ENCODE measurements at regions not wholly inside any gene's neighbourhood (a gene's known extent, or its start where the extent isn't known, plus 50 kb on each side); places are given as distances from the start of the nearest gene placed in this dataset.

DNA sequence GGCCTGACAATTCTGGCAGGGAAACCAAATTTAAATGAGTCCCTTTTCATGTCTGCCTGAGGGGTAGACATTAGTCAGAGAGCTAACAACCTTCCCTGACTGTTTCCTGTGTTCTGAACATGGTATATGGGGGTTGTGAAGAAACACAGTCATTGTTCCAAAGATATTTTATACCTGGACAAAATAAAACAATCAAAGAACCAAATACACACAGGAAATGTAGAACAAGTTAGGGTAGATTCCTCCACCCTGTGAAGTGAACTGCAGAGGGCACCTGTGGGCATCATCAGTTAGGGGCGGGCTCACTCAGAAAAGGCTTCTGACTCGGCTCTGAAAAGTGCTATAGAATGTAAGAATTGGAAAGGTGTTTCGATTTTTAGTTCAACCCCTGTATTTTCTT lies 231.9 kb upstream of the CADM1 start:
- no peak for DNase-seq

DNA sequence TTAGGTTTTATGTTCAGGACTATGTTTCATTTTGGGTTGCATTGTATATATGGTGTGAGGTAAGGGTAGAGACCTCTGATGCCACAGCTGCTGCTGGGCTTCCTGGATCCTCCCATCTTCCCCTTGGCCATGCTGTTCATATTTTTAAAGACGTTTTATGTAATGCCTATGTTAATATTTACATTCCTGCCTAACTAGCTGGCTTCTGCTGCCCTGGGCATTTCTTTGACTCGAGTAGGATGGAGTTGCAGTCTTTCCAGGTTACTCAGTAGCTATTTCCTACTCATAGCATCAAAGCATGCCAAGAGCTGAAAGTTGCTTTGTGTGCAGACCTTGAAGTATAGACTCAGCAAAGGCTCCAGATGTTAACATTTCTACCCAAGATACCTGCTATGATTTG lies 220.5 kb upstream of the CADM1 start:
- DNase-seq: no peak

DNA sequence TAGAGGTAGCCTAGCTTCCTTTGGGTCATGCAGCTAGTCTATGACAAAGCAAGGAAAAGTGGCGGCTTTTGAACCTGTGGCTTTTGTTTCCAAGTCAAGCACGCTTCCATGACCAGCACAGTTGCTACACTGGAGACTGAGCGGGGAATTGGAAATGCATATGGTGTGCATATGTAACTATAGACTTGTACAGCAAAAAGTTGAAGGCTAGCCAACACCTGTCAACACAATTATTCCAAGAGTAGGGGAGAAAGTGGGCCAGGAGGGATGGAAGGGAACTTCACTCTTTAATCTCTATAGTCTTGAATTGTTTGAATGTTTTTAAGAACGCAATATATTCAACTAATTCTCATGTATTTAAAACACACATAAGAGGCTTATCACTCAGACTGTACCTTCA lies 218.5 kb upstream of the CADM1 start:
- no peak for DNase-seq

DNA sequence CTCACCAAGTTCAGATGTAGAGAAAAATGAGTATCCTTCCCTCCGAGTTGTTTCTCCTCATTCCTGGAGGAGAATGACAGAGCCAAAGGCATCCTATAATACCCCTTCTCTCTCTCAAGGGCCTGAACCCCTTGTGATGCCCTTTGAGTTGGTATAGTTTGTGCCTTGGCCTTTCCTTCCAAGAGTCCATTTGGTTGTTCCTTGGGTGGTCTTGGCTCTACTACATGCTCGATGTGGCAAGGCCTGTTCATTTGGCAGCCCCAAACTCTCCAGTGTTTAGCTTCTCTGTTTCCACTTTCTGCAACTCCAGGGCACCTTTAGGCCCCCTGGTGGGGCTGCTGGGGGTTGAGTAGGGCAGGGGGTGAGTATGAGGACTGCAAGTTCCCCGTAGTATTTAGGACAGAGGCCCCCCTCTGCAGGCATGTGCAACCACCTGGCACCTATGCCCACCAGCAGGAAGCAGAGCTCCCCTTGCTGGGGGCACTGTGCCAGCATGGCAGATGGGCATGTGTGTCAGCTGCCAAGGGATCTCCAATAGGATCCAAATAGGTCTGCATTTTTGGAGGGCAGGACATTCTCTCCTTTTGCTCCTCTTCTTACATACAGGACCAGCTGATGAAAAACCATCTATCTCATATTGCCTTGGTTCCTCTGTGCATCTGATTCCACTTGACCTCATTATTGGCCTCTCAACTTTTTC lies 217.2 kb upstream of the CADM1 start:
- peak; percentile 36 for DNase-seq

DNA sequence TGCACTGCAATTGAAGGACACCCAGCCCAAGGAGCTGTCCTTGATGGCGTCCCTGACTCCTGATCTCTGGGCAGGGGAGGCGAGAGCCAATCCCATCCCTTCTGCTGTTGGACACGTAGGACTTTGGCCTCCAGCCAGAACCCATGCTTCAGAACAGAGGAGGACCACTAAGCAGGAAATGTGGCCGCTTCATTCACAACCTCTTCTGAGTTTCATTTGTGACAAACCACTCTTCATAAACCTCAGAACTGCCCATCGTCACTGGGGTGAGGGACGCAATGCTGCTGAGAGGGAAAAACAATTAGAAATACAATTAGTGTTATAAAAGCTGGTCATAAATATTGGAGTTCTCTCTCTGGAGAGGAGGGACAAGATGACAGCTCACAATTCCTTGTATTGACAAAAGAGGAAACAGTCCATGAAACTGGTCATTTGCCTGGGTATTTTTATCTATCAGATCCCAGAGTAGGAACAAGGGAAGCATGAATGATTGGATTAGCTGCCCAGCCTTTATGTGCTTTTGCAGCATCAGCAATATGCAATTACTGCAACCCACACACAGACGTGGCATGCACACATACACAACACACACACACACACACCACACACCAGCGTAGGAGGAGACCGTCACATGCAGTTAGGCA lies 216.5 kb upstream of the CADM1 start:
- no peak for DNase-seq

DNA sequence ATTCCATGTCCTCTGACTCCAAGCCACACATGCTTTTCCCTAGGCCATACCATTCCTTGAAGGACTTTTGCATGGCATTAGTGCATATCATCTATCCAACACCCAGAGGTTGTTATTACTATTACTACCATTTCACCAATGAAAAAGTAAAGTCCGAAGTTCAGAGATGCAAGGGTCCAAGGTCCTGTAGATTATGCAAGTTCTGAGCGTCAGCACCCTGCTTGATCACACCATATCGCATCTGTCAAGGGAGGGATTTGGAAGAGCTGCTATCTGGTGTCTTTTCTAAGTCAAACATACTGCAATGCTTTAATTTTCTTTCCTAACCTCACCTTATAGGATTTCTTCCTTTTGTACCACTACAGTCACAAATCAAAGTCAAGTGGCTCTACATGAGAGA lies 214.7 kb upstream of the CADM1 start:
- no peak for DNase-seq

DNA sequence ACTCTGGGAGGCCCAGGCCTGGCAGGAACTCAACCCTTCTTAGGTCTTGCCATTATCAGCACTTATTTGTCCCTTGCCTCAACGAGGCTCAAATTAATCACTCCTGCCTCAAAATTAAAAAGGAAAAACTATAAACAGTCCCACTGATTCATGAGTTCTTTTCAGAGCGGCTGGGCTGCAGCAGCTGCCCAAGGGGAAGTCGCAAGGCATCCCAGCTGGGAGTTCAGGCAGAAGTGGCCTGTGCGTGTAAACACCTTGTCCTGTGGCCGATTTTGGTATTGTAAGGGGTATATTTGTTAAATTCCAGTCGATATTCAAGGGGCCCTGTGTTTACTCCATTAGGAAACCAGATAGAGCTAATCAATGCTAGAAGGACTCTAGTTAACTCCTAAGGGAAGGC lies 213.9 kb upstream of the CADM1 start:
- no peak for DNase-seq

DNA sequence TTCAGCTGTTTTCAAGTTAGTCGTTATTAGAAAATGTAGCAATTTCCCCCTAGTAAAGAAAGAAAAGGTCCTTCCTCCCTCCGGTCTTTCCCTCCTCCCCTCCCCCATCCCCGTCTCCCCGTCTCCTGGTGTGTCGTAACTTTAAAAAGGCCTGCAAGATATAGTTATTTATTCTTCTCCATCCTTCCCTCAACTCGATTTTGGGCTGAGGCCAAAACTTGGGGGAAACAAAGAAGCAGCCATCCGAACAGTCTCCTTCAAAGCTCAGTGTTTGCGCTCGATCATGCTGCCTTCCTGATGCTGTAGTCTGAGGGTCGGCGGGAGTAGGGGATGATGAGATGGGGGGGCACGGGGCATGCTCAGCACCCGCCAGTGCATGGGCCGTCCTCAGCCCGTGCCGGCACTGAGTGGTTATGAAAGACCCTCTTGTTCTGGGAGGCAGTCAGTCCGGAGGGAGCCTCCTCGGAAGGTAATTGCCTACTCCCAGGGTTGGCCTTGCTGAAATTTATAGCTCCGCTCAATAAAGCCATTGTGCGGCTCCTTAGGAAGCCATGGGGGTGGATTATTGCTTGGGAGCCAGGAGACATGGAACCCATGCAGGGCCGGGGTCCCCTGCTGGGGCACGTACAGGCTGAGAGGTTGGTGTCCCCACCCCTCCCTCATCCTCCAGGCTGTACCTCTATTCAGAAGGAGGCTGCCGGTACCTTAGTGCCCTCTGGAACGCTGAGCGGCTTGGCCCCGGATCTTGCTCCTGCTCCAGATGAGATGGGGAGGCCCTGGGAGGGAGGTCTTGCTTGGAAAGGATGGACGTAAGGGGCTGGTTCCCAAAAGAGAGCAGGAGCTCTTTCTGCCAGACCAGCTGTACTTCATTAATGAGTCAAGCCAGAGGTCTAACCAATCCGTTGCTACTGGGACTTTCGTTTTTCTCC lies 212.7 kb upstream of the CADM1 start:
- no peak for DNase-seq

DNA sequence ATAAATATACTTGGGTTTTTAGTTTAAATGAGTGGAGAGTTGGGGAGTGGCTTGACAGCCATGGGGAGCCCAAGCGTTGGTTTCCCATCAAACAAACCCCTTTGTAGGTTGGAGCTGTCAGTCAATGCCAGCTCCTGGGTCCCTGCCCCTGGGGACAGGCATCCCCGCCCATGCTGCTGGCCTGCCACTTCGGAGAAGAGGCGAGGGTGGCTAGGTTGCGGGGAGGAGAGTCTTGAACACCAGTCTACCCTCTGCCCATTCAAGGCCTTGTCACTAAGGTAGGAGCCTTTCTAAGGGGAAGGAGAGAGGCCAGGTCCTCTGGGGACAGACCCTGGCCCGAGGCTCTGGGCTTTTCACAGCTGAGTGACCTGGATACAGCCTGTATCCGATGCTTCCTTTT lies 211.9 kb upstream of the CADM1 start:
- no peak for DNase-seq

DNA sequence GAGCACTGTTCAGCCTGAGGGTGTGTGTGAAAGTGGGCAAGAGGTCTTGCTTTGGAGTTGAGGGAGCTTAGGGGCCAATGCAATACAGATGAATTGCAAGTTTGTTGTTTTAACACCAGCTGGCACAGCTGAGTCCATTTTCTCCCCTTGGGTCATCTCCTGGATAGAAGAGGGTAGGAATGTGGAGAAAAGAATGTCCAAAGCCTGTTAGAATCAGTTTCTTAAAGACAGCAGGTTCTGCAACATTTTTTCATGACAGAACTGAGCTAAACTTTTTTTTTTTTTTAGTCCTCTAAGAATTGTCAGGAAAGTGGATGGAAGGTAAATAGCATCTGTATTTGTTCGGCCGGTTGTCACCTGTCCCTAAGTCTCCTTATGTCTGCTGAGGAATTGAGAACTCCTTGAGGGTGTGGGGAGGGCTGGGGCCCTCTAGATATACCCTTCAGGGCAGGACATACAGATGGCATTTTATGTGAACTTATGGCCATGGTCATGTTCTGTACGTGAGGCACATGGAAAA lies 211.1 kb upstream of the CADM1 start:
- peak; percentile 2 for DNase-seq

DNA sequence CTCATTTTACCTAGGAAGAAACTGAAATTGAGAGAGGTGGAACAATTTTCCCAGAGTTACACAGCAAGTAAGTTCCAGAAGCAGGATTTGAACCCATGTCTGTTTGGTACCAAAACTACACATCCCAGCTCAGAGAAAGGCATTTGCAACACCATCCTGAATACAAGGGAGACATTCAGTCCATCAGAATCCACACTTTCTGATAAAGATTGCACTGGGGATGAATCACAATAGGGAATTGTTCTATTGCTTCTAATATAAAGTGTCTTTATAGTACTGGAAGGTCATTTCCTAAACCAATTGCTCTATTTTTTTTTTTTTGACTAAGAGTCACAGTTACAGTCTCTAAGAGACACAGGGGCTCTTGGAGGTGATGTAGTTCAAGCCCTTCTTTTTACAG lies 208.1 kb upstream of the CADM1 start:
- no peak for DNase-seq

DNA sequence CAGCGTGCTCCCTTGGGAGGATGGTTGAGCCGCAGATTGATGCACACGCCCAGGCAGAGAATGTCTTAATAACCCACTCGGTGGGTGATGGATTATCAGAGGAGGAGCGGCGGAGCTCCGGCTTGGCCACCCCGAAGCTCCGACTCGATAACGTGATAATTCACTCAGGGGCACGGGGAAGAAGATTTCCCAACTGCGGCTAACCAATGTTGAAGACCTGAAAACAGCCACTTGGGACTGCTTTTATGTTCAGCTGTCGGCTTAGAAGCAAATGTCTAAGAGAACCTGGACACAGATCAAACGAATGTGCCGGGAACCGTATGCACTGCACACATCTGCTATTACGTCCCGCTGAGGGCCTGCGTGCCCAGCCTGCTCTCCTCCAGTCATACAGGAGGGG lies 206.8 kb upstream of the CADM1 start:
- no peak for DNase-seq

DNA sequence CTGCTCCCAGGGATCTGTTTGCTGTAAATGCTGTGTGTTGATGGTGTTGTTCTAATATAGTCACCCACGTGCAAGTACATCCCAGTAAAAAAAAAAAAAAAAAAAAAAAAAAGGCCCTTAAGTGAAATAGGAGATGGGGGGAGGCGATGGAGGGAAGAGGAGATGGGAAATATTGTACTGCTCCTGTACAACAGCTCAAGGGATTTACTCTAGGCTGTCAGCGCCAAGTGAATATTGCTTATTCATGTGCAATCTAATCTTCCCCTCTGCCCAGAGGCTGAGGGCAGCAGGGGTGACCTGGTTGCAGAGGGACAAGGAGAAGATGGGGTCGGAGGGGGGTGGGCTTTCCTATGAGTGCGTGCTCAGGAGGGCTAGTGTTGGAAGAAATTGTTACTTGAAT lies 206.2 kb upstream of the CADM1 start:
- no peak for DNase-seq

DNA sequence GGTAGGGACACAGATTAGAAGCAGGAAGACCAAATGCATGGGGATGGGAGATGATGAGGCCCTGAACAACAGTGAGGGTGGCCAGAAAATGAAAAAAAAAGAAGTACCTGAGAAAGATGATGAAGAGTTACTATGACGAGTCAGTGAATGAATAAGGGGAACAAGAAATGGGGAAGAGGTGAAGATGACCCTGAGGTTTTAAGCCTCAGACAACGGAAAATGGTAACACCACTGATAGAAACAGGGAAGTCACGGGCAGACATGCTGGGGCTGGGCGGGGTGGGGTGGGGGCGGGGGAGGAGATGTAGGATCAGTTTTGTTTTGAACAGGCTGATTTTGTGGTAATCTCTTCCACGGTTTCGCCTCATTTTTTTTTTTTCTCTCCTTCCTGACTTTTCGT lies 205.1 kb upstream of the CADM1 start:
- DNase-seq: no peak

DNA sequence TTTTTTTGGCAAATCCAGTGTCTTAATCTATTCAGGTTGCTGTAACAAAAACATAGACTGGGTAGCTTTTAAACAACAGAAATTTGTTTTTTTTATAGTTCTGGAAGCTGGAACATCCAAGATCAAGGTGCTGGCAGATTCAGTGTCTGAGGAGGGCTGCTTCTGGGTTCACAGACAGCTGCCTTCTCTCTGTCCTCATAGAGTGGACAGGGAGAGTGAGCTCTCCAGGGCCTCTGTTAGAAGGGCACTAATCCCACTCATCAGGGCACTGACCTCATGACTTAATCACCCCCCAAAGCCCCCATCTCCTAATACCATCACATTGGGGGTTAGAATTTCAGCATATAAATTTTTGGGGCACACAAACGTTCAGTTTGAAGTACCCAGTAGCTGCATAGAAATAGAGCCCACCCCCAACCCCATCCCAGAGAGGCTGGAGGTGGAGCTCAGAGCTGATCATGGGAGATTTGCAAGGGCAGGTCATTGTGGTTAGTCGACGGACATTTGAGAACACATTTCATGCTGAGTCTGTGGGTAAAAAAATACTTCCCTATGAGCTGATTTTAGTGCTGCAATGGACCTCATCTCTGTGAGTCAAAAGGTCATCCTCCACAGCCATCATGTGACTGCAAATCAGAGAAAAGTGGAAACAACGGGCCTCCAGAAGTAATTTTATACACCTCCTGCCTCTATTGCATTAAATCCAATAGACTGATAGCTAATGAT lies 203.1 kb upstream of the CADM1 start:
- DNase-seq: no peak

DNA sequence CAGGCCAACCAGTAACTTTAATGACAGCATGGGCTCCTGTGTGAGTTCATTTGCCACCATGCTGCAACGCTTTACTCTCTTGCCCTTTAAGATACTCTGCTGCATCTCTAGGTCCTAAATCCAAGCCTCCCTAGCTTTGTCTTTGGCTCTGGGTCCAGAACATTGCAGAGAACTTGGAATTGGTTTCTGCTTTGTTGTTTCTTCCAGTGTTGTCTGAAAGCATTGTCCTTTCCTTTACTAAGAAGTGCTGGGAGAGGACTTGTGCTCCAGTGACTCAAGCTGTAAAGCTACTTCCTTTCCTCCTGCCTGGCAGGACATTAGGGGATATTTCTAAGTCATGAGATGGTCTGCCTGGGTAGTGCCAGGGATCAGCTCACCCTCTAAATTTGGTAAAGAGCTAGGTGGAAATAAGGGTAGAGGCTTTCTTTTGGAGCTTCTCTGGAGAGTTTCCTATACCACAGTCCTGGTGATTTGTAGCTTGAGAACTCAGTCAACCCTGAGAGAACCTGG lies 202.5 kb upstream of the CADM1 start:
- no peak for DNase-seq

DNA sequence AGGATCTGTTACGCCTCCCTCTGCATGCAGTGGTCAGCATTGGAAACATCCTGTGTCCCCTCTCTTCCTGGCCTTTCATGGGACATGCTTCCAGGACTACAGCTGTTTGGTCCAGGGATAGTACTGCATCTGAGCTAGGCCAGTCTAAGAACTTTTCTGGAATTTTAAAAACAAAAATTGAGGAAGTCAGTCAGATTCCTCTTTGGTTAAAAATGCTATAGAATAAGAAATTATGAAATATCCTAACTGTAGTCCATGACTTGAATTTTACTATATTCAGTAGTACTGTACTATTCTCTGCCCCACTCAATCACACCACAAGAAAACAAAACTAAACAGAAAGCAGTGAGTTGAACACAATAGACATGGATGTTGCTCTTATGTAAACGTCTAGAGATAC lies 201.0 kb upstream of the CADM1 start:
- no peak for DNase-seq

DNA sequence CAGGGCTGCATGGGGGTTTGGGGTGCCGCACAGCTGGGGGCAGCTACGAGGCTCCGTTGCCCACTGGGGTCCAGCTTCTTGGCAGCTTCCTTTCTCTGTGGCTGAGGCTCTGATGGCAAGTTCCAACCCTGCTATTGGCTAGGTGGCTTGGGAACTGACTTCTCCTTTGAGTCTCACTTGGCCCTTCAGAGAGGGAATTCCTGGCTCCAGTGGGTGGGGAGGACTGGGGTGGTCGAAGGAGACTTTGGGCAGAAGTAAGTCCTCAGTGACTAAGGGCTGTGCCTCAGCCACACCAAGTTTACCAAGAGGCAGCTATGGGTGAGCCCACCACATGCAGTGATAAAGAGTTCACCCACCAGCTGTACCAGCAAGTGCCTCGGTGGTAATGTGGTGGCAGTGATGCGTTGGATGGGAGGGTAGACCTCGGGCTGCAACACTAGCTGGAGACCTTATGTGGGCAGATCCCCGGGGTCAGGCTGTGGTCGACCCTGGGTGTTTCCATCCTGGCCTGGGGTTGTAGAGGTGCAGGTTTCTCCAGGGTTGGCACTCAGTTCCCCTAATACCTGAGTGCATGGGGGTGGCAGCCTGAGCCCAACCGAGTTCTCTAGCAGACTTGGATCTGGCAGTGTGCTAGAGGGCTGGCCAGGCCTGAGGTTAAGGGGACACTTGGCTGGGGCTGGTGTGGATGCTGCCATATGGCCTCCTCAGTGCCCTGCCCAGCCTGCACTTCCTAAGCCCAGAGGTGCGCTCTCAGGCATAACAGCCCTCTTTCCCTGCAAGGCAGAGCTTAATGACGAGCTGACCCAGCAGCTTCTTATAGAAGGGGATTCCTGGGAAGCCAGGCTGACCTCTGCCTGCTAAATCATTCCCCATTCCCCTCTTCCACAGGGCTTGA lies 197.0 kb upstream of the CADM1 start:
- no peak for DNase-seq

DNA sequence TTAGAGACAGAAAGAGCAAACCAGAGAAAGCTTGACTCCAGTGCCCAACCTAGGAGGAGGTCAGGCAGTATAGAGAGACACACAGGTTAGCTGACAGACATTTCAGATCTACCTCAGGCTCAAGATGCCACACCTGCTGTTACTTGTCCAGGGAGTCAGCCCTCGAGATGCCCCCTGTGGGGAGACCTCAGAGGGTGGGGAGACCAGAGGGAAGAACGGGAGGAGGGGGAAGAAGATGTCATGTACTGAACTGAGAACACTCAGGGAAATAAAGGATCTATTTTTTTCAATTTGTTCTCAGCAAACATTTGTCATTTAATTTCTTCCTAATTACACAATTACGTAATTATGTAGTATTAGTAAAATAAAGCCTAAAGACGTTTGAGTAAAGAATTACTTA lies 196.3 kb upstream of the CADM1 start:
- no peak for DNase-seq

DNA sequence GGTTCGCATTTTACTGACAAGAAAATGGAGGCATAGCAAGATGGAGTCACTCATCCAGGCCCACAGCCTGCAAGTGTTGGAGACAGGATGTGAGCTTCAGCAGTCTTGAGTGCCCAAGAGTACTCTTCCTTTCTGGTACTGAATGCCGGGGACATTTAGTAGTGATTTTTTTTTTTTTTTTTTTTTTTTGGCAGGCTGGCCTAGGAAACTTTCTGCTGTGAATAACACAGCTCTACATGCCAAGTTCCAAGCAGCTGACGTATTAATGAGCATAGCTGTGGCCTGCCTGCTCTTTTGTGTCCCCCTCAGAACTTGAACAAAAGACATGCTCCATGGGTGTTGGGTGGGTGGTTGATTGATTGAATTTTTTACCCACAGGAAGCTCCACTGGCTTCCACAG lies 195.5 kb upstream of the CADM1 start:
- no peak for DNase-seq

DNA sequence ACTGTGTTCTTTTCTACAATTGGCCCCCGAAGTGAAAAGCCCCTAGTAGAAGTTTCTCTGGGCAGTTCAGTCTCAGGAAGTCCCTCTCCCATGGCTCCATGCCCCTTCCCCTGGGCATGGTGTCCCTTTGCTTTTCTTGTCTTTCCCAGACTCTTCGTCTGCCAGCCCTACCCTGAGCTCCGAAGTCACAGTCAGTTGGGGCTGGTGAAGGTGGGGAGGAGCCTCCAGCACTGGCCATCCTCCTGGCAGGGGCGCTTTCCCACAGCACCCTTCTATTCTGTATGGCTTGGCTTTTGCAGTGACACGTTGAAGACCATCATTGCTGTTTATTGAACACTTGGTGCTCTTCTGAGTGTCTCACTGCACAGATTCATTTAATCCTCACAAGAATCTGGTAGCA lies 195.1 kb upstream of the CADM1 start:
- no peak for DNase-seq

DNA sequence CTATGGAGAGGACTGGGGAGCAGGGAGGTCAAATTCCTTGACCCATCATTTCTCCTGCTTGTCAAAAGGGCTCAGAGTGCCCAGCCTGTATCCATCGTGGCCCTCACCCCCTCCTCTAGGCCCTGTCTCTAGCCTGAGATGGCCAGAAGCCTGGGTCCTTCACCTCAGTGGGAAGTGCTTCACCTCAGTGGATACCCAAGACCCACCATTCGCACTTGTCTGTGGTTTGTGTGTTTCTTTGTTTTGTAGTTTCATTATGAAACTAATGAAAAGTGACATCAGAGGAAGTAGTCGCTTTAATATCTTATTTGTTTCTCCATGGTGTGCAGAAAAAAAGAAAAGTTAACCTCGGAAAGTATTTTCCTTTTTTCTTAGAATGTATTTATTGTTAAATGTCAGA lies 194.0 kb upstream of the CADM1 start:
- no peak for DNase-seq

Measured in NCI-H524 treated with DMSO at 0.1 percent for 48 hours (cell line).